GM19395 (cell line): ENCODE measurements at regions not wholly inside any gene's neighbourhood (a gene's known extent, or its start where the extent isn't known, plus 50 kb on each side); places are given as distances from the start of the nearest gene placed in this dataset.
A peak's percentile ranks its signal among the peaks of the same experiment; 100 is the strongest.
"Not testable (repeated sequence)": the region's sequence is repeated elsewhere in the genome, so short reads cannot be mapped to it uniquely, and the experiment has no call there.

Experiments
- ATAC-seq: cut with Tn5 transposase; IDR thresholded peaks from one replicate; pipeline ENCODE4 v1.9.1; 2021; ENCODE audit warnings: mild to moderate bottlenecking, moderate library complexity; ENCODE audit not compliant: unreplicated experiment

- no peak for ATAC-seq
Measured at GRCh38 chr1:229710746-229711145, 84.7 kb downstream of the URB2 start.

DNA sequence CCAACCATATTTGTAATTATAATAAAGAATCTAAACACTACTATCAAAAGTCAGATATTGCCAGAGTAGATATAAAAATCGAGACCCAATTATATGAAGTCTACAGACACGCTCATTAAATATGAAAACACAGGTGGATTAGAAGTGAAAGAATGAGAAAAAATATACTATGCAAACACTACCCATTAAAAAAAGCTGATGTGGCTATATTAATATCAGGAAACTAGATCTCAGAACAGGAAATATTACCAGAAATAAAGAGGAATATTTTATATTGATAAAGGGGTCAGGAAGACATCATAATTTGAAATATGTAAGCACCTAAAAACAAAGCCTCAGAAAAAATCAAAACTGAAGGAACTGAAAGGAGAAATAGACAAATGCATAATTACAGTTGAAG, 88.3 kb downstream of the URB2 start:
- no peak for ATAC-seq

GRCh38 chr1:229714964-229715603, 89.0 kb downstream of the URB2 start:
- ATAC-seq, result peak; percentile 83

GRCh38 chr1:229716069-229716468, 90.0 kb downstream of the URB2 start:
- ATAC-seq, result no peak

DNA sequence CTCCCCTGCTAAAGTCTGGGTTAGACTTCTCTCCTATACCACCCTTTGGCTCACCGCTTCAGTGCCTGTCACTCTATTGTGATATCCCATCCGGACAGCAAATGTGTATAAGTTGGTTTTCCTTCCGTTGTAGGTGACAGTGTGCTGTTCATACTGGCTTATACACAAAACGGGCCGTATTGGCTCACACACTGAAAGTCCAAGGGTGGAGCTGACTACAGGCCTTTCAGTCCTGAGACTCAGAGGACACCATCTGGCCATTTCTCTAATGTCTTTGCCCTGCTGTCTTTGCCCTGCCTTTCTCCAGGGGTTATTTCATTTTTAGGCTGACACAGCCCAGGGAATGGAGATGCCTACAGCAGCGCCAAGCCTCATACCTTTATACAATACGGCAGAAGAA, 90.7 kb downstream of the URB2 start:
- no peak for ATAC-seq

DNA sequence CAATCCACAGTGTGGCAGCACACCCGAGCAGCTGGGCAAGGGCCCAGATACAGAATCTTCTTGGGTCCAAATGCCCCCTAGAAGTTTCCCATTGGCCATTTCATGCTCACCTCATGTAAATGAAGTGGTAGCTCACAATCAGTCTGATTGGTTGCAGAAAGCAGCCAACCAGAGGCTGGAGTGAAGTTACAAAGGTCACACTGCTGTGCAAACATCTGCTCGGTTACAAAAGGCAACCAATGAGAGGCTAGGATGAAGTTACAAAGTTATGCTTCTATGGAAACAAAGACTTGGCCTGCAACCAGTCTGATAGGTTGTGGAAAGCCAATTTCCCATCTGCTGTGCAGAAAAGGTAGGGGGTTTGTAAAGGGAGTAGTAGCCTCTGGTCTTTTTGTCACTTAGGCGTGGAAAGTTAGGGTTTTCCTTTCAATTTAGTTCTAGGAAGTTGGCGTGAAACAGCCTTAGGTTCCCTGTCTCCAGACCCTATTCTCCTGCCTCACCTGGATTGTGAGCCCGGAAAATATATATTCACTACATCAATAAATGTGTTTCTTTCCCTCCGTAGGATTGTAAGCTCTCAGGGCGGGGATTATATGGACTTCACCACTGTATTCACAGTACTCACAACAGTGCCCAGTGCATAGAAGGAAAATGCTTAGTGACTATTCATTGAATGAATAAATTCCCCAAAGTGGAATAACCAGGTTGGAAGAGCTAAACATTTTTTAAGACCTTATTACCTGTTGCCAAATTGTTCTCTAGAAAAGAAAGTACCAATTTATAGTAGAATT, 91.9 kb downstream of the URB2 start:
- no peak for ATAC-seq

GRCh38 chr1:229726061-229726460, 100.0 kb downstream of the URB2 start:
- ATAC-seq, result no peak

DNA sequence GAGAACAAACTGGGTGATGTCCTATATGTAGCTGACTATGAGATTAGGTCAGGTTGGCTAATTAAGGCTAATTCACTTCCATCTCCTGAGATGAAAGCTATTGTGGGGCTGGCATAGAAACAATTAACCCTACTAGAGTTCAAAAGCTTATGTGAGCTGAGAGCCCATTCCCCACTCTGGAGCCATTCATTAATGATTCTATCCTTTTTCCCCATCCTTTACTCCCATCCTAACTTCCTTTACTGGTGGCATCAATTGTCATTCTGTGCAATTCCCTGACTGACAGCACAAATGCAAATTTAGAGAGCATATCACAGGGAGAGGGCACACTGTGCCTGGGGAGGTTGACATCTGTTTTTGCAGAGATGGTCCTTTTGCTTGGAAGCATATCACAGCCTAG, 103.9 kb downstream of the URB2 start:
- no peak for ATAC-seq

DNA sequence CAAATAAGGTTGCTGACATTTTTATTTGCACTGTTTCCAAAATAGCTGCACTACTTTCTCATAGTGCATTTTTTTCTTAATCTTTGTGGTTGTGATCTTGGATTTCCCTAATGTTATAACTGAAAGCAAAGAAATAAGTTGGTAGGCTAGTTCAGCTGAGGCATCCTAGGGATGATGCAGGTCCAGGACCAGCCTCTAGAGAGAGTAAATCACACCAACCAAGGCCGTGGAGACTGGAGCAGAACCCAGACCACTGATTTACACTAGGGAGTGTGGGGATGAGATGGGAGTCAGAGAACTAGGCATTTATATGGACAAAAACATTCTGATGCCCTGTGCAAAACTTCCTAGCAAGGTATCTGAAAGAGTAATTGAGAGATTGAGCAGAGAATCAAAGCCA, 104.5 kb downstream of the URB2 start:
- no peak for ATAC-seq

DNA sequence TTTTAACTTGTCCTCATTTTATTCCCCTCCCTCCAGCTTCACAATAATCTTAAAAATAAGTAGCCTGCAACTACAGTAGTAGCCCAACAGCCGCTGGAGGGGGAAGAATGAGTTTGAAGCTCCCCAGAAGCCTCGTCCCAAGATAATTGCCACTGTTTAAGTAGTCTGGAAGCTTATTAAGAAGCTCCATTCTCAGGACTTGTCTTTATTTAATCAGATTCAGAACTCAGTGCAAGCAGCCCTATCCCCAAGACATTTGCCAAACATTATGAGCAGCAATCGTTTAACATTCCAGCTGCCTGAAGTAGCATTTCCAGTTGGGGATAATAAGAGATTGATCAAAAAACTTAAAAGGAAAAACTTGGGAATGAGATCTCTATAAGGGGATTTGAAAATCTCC, 106.0 kb downstream of the URB2 start:
- no peak for ATAC-seq

- ATAC-seq, result no peak
Measured at GRCh38 chr1:229736376-229736775, 110.3 kb downstream of the URB2 start.

GRCh38 chr1:229742614-229743013, 116.6 kb downstream of the URB2 start:
- not testable (repeated sequence) for ATAC-seq

DNA sequence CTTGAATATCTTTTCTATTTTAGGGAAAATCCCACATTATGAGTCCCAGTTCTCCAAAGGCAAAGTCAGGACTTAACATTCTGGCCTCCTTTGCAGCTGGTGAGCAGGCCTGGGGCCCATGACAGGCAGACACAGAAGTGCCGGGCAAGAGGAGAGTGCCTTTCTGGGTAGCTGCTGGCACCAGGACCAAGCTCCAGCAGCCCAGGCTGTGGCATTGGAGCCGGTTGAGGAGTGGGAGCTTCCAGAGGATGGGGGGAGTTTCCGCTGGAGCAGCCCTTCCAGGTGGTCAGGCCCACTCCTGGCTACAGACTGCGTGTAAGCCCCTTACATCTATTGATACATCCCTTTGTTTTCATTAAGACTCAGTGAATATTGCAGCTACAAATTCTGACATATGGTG, 123.9 kb downstream of the URB2 start:
- ATAC-seq, result no peak

GRCh38 chr1:229751610-229752009, 125.6 kb downstream of the URB2 start:
- no peak for ATAC-seq

DNA sequence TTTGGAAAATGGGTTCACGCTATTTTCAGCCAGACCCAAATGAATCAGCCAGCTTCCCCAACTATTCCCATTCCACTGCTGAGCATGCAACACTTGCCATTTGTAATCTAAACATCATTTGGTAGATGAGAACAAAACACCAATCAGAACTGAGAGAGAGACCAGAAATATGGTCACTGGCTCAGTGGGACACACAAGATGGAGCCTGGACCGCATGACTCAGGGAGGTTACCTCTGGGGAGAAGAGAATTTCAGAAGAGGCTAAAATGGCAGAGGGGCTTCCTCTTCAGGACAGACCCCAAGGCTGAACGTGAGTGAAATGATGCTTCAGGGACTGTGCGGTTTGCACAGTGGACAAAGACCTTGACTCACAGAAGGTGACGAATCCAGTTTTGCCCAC, 126.6 kb downstream of the URB2 start:
- no peak for ATAC-seq

GRCh38 chr1:229753764-229754551, 127.9 kb downstream of the URB2 start:
- ATAC-seq, result no peak

DNA sequence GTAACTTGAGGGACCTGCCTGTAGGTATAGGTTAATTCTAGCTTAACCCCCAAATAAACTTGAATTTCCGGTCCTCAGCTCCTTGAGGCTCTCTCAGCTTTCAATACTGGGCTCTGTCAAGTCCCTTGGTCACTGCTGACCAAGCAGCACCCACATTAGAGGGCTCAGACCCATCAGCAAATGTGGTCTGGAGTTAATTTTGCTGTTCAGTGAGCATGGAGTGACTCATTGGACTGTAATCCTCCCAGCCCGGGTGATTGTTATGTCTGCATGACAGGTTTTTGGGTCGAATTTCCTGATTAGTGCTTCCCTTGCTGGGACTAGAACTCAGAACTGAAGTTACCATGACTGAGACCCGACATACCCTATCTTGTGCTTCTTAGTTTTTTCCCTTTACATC, 130.6 kb downstream of the URB2 start:
- no peak for ATAC-seq

GRCh38 chr1:229757226-229757625, 131.2 kb downstream of the URB2 start:
- no peak for ATAC-seq

- no peak for ATAC-seq
Measured at GRCh38 chr1:229758101-229759036, 132.3 kb downstream of the URB2 start.

DNA sequence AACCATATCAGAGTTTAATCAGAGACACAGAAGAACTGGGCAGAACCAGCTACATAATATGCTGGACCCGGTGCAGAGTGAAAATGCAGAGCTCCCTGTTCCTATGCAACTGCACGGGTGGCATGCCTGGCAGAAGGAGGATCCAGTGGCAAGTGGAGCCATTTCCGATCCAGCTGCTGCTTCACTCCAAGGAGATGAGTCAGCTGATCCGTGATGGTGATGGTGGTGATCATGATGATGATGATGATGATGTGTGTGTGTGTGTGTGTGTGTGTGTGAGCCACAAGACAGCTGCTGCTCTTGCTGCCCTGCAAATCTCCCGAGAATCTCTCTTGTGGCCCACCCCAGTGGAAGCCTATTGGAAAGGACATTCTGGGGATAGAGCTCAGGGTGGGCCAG, 133.0 kb downstream of the URB2 start:
- no peak for ATAC-seq

DNA sequence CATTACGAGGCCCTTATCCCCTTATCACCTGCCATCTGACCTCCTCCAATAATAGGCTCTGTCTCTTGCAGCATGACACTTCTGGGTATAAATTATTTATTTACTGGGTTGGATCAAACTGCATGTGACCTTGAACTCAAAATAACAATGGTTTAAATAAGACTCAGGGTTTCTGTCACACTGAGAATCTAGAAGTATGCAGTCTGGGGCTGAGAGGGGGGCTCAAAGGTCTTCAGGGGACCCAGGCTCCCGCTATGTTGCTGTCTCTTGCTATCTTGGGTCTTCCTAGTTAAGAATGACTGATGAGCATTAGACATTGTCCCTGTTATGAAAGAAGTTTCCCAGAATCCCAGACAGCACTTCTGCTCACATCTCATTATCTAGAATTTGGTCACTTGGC, 133.5 kb downstream of the URB2 start:
- ATAC-seq, result no peak
